ENCODE measurements at regions not wholly inside any gene's neighbourhood (a gene's known extent, or its start where the extent isn't known, plus 50 kb on each side); places are given as distances from the start of the nearest gene placed in this dataset.

DNA sequence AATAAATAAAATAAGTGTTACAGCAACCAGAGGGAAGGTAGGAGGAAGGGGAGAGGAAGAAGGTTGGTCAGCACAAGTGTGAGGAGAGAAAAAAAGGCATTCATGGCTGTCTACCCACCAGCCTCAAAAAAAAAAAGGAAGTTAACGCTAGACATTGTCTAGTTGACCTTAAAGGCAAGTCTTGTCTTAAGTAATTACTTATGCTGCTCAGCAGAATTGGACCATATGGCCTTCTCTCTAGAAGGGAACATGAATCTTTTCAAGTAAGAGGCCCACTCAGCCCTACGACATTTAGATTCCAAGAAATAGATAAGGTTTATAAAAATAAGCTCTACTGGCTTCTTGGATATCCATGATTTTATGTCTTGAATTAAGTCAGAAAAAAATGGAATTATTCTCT lies 172.7 kb downstream of the ETNK1 start:
- TF ChIP-seq, protein P1, sequence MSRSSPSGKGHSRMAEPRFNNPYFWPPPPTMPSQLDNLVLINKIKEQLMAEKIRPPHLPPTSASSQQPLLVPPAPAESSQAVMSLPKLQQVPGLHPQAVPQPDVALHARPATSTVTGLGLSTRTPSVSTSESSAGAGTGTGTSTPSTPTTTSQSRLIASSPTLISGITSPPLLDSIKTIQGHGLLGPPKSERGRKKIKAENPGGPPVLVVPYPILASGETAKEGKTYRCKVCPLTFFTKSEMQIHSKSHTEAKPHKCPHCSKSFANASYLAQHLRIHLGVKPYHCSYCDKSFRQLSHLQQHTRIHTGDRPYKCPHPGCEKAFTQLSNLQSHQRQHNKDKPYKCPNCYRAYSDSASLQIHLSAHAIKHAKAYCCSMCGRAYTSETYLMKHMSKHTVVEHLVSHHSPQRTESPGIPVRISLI (tag by site-specific recombination; IDR thresholded peaks at IDR 0.05): no peak
- TF ChIP-seq, protein P2, sequence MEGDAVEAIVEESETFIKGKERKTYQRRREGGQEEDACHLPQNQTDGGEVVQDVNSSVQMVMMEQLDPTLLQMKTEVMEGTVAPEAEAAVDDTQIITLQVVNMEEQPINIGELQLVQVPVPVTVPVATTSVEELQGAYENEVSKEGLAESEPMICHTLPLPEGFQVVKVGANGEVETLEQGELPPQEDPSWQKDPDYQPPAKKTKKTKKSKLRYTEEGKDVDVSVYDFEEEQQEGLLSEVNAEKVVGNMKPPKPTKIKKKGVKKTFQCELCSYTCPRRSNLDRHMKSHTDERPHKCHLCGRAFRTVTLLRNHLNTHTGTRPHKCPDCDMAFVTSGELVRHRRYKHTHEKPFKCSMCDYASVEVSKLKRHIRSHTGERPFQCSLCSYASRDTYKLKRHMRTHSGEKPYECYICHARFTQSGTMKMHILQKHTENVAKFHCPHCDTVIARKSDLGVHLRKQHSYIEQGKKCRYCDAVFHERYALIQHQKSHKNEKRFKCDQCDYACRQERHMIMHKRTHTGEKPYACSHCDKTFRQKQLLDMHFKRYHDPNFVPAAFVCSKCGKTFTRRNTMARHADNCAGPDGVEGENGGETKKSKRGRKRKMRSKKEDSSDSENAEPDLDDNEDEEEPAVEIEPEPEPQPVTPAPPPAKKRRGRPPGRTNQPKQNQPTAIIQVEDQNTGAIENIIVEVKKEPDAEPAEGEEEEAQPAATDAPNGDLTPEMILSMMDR (tag by site-specific recombination; IDR thresholded peaks at IDR 0.05): no peak
- TF ChIP-seq, protein P3, sequence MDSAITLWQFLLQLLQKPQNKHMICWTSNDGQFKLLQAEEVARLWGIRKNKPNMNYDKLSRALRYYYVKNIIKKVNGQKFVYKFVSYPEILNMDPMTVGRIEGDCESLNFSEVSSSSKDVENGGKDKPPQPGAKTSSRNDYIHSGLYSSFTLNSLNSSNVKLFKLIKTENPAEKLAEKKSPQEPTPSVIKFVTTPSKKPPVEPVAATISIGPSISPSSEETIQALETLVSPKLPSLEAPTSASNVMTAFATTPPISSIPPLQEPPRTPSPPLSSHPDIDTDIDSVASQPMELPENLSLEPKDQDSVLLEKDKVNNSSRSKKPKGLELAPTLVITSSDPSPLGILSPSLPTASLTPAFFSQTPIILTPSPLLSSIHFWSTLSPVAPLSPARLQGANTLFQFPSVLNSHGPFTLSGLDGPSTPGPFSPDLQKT (IDR thresholded peaks at IDR 0.05; ENCODE audit: borderline replicate concordance, low read depth, low read length): no peak
- TF ChIP-seq, protein P4, sequence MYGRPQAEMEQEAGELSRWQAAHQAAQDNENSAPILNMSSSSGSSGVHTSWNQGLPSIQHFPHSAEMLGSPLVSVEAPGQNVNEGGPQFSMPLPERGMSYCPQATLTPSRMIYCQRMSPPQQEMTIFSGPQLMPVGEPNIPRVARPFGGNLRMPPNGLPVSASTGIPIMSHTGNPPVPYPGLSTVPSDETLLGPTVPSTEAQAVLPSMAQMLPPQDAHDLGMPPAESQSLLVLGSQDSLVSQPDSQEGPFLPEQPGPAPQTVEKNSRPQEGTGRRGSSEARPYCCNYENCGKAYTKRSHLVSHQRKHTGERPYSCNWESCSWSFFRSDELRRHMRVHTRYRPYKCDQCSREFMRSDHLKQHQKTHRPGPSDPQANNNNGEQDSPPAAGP (tag by site-specific recombination; IDR thresholded peaks at IDR 0.05): no peak
- TF ChIP-seq ZNF600 (tag by site-specific recombination; IDR thresholded peaks at IDR 0.05): no peak
- TF ChIP-seq EGR2 (tag by site-specific recombination; IDR thresholded peaks at IDR 0.05; ENCODE audit: low read depth): no peak
- TF ChIP-seq, protein P5, sequence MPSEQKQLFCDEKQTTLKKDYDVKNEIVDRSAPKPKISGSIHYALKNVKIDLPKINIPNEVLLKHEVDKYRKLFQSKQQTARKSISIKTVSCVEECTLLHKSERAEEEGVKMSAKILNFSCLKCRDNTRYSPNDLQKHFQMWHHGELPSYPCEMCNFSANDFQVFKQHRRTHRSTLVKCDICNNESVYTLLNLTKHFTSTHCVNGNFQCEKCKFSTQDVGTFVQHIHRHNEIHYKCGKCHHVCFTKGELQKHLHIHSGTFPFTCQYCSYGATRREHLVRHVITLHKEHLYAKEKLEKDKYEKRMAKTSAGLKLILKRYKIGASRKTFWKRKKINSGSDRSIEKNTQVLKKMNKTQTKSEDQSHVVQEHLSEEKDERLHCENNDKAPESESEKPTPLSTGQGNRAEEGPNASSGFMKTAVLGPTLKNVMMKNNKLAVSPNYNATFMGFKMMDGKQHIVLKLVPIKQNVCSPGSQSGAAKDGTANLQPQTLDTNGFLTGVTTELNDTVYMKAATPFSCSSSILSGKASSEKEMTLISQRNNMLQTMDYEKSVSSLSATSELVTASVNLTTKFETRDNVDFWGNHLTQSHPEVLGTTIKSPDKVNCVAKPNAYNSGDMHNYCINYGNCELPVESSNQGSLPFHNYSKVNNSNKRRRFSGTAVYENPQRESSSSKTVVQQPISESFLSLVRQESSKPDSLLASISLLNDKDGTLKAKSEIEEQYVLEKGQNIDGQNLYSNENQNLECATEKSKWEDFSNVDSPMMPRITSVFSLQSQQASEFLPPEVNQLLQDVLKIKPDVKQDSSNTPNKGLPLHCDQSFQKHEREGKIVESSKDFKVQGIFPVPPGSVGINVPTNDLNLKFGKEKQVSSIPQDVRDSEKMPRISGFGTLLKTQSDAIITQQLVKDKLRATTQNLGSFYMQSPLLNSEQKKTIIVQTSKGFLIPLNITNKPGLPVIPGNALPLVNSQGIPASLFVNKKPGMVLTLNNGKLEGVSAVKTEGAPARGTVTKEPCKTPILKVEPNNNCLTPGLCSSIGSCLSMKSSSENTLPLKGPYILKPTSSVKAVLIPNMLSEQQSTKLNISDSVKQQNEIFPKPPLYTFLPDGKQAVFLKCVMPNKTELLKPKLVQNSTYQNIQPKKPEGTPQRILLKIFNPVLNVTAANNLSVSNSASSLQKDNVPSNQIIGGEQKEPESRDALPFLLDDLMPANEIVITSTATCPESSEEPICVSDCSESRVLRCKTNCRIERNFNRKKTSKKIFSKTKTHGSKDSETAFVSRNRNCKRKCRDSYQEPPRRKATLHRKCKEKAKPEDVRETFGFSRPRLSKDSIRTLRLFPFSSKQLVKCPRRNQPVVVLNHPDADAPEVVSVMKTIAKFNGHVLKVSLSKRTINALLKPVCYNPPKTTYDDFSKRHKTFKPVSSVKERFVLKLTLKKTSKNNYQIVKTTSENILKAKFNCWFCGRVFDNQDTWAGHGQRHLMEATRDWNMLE (tag by site-specific recombination; conservative IDR thresholded peaks at IDR 0.05; ENCODE audit: low read depth): no peak
- TF ChIP-seq ZNF768 (tag by site-specific recombination; IDR thresholded peaks at IDR 0.05): no peak
- TF ChIP-seq, protein P6, sequence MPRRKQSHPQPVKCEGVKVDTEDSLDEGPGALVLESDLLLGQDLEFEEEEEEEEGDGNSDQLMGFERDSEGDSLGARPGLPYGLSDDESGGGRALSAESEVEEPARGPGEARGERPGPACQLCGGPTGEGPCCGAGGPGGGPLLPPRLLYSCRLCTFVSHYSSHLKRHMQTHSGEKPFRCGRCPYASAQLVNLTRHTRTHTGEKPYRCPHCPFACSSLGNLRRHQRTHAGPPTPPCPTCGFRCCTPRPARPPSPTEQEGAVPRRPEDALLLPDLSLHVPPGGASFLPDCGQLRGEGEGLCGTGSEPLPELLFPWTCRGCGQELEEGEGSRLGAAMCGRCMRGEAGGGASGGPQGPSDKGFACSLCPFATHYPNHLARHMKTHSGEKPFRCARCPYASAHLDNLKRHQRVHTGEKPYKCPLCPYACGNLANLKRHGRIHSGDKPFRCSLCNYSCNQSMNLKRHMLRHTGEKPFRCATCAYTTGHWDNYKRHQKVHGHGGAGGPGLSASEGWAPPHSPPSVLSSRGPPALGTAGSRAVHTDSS (tag by site-specific recombination; IDR thresholded peaks at IDR 0.05): no peak
- TF ChIP-seq KLF16 (tag by site-specific recombination; IDR thresholded peaks at IDR 0.05): no peak
- TF ChIP-seq WT1 (tag by site-specific recombination; IDR thresholded peaks at IDR 0.05): no peak
- no peak for TF ChIP-seq ZNF394 (tag by site-specific recombination; IDR thresholded peaks at IDR 0.05; ENCODE audit: borderline replicate concordance)
- no peak for TF ChIP-seq ZNF239 (tag by site-specific recombination; IDR thresholded peaks at IDR 0.05)
- no peak for TF ChIP-seq MEIS1 (CRISPR knock-in tag; IDR thresholded peaks at IDR 0.05; ENCODE audit: borderline replicate concordance)
